ENCODE measurements at regions not wholly inside any gene's neighbourhood (a gene's known extent, or its start where the extent isn't known, plus 50 kb on each side); places are given as distances from the start of the nearest gene placed in this dataset.

- TF ChIP-seq FOXP2 (optimal IDR thresholded peaks at IDR 0.05; ENCODE audit: control extremely low read depth, extremely low read length, insufficient read depth) = no peak
- no peak for TF ChIP-seq POLR2AphosphoS5 (IDR thresholded peaks at IDR 0.05; ENCODE audit: borderline replicate concordance, low read depth, low read length)
- TF ChIP-seq EZH2 (IDR thresholded peaks at IDR 0.05) = no peak
- no peak overlapping the region for H3K9ac ChIP-seq (ENCODE audit: insufficient read length)
- H3K4me3 ChIP-seq = no peak overlapping the region
- H3K27ac ChIP-seq = no peak overlapping the region
- H3K36me3 ChIP-seq (ENCODE audit: insufficient read depth, low read length) = no peaks in the 10 kb centered on the region
- DNase-seq (ENCODE audit: low read depth, low spot score) = no peak
- no peaks in the 10 kb centered on the region for H3K9me3 ChIP-seq (ENCODE audit: low read depth, low read length)
These were observed 65.7 kb downstream of the SLITRK5 start for GRCh38 chr13:87736849-87737385.

- TF ChIP-seq FOXP2 (optimal IDR thresholded peaks at IDR 0.05; ENCODE audit: control extremely low read depth, extremely low read length, insufficient read depth) (no peak), POLR2AphosphoS5 (IDR thresholded peaks at IDR 0.05; ENCODE audit: borderline replicate concordance, low read depth, low read length) (no peak), EZH2 (IDR thresholded peaks at IDR 0.05) (no peak)
- H3K9ac ChIP-seq (ENCODE audit: insufficient read length) = no peak overlapping the region
- no peaks in the 10 kb centered on the region for H3K9me3 ChIP-seq (ENCODE audit: low read depth, low read length)
- DNase-seq (ENCODE audit: low read depth, low spot score) = no peak
- H3K27ac ChIP-seq = no peak overlapping the region
- no peak overlapping the region for H3K4me3 ChIP-seq
- no peaks in the 10 kb centered on the region for H3K36me3 ChIP-seq (ENCODE audit: insufficient read depth, low read length)
These were observed 82.9 kb downstream of the SLITRK5 start for GRCh38 chr13:87754097-87754496.

GRCh38 chr13:87769445-87769844 is 98.3 kb downstream of the SLITRK5 start:
- DNase-seq (ENCODE audit: low read depth, low spot score) = no peak
- H3K4me3 ChIP-seq = no peak overlapping the region
- H3K9me3 ChIP-seq (ENCODE audit: low read depth, low read length) = no peaks in the 10 kb centered on the region
- no peak overlapping the region for H3K9ac ChIP-seq (ENCODE audit: insufficient read length)
- no peak overlapping the region for H3K27ac ChIP-seq
- no peaks in the 10 kb centered on the region for H3K36me3 ChIP-seq (ENCODE audit: insufficient read depth, low read length)
- TF ChIP-seq POLR2AphosphoS5 (IDR thresholded peaks at IDR 0.05; ENCODE audit: borderline replicate concordance, low read depth, low read length) (no peak), EZH2 (IDR thresholded peaks at IDR 0.05) (no peak), FOXP2 (optimal IDR thresholded peaks at IDR 0.05; ENCODE audit: control extremely low read depth, extremely low read length, insufficient read depth) (no peak)

- no peak overlapping the region for H3K9ac ChIP-seq (ENCODE audit: insufficient read length)
- no peak for DNase-seq (ENCODE audit: low read depth, low spot score)
- no peaks in the 10 kb centered on the region for H3K36me3 ChIP-seq (ENCODE audit: insufficient read depth, low read length)
- H3K9me3 ChIP-seq (ENCODE audit: low read depth, low read length) = no peaks in the 10 kb centered on the region
- TF ChIP-seq FOXP2 (optimal IDR thresholded peaks at IDR 0.05; ENCODE audit: control extremely low read depth, extremely low read length, insufficient read depth) (no peak), EZH2 (IDR thresholded peaks at IDR 0.05) (no peak), POLR2AphosphoS5 (IDR thresholded peaks at IDR 0.05; ENCODE audit: borderline replicate concordance, low read depth, low read length) (no peak)
- H3K4me3 ChIP-seq = no peak overlapping the region
- H3K27ac ChIP-seq = no peak overlapping the region
These were observed 106.2 kb downstream of the SLITRK5 start for GRCh38 chr13:87777387-87777786.

- DNase-seq (ENCODE audit: low read depth, low spot score) = no peak
- Histone ChIP-seq H3K27ac (no peak overlapping the region), H3K9me3 (ENCODE audit: low read depth, low read length) (no peaks in the 10 kb centered on the region), H3K4me3 (no peak overlapping the region), H3K36me3 (ENCODE audit: insufficient read depth, low read length) (no peaks in the 10 kb centered on the region), H3K9ac (ENCODE audit: insufficient read length) (no peak overlapping the region)
- TF ChIP-seq EZH2 (IDR thresholded peaks at IDR 0.05) = no peak
- no peak for TF ChIP-seq FOXP2 (optimal IDR thresholded peaks at IDR 0.05; ENCODE audit: control extremely low read depth, extremely low read length, insufficient read depth)
- TF ChIP-seq POLR2AphosphoS5 (IDR thresholded peaks at IDR 0.05; ENCODE audit: borderline replicate concordance, low read depth, low read length) = no peak
These were observed 107.0 kb downstream of the SLITRK5 start for GRCh38 chr13:87778128-87778527.

- no peak overlapping the region for H3K9ac ChIP-seq (ENCODE audit: insufficient read length)
- no peak overlapping the region for H3K27ac ChIP-seq
- H3K36me3 ChIP-seq (ENCODE audit: insufficient read depth, low read length) = no peaks in the 10 kb centered on the region
- no peaks in the 10 kb centered on the region for H3K9me3 ChIP-seq (ENCODE audit: low read depth, low read length)
- TF ChIP-seq EZH2 (IDR thresholded peaks at IDR 0.05) (no peak), POLR2AphosphoS5 (IDR thresholded peaks at IDR 0.05; ENCODE audit: borderline replicate concordance, low read depth, low read length) (no peak), FOXP2 (optimal IDR thresholded peaks at IDR 0.05; ENCODE audit: control extremely low read depth, extremely low read length, insufficient read depth) (no peak)
- DNase-seq (ENCODE audit: low read depth, low spot score) = no peak
- H3K4me3 ChIP-seq = no peak overlapping the region
These were observed 108.3 kb downstream of the SLITRK5 start for GRCh38 chr13:87779426-87779825.

- no peak overlapping the region for H3K4me3 ChIP-seq
These were observed 112.2 kb downstream of the SLITRK5 start for GRCh38 chr13:87783366-87783765.

GRCh38 chr13:87788363-87788762 is 117.2 kb downstream of the SLITRK5 start:
- no peak for TF ChIP-seq FOXP2 (optimal IDR thresholded peaks at IDR 0.05; ENCODE audit: control extremely low read depth, extremely low read length, insufficient read depth)
- no peak for TF ChIP-seq POLR2AphosphoS5 (IDR thresholded peaks at IDR 0.05; ENCODE audit: borderline replicate concordance, low read depth, low read length)
- no peak for TF ChIP-seq EZH2 (IDR thresholded peaks at IDR 0.05)
- Histone ChIP-seq H3K9ac (ENCODE audit: insufficient read length) (no peak overlapping the region), H3K27ac (no peak overlapping the region), H3K4me3 (no peak overlapping the region), H3K36me3 (ENCODE audit: insufficient read depth, low read length) (no peaks in the 10 kb centered on the region), H3K9me3 (ENCODE audit: low read depth, low read length) (no peaks in the 10 kb centered on the region)
- DNase-seq (ENCODE audit: low read depth, low spot score) = no peak

More at GRCh38 chr13:87783366-87783765, 112.2 kb downstream of the SLITRK5 start:
- no peak for DNase-seq (ENCODE audit: low read depth, low spot score)
- no peaks in the 10 kb centered on the region for H3K9me3 ChIP-seq (ENCODE audit: low read depth, low read length)
- H3K27ac ChIP-seq = no peak overlapping the region
- no peak overlapping the region for H3K9ac ChIP-seq (ENCODE audit: insufficient read length)
- TF ChIP-seq EZH2 (IDR thresholded peaks at IDR 0.05) = no peak
- no peak for TF ChIP-seq FOXP2 (optimal IDR thresholded peaks at IDR 0.05; ENCODE audit: control extremely low read depth, extremely low read length, insufficient read depth)
- TF ChIP-seq POLR2AphosphoS5 (IDR thresholded peaks at IDR 0.05; ENCODE audit: borderline replicate concordance, low read depth, low read length) = no peak
- no peaks in the 10 kb centered on the region for H3K36me3 ChIP-seq (ENCODE audit: insufficient read depth, low read length)

GRCh38 chr13:87792878-87793277 is 121.7 kb downstream of the SLITRK5 start:
- no peak for TF ChIP-seq POLR2AphosphoS5 (IDR thresholded peaks at IDR 0.05; ENCODE audit: borderline replicate concordance, low read depth, low read length)
- no peak for TF ChIP-seq FOXP2 (optimal IDR thresholded peaks at IDR 0.05; ENCODE audit: control extremely low read depth, extremely low read length, insufficient read depth)
- TF ChIP-seq EZH2 (IDR thresholded peaks at IDR 0.05) = no peak
- Histone ChIP-seq H3K36me3 (ENCODE audit: insufficient read depth, low read length) (no peaks in the 10 kb centered on the region), H3K9ac (ENCODE audit: insufficient read length) (no peak overlapping the region), H3K9me3 (ENCODE audit: low read depth, low read length) (no peaks in the 10 kb centered on the region), H3K4me3 (no peak overlapping the region), H3K27ac (no peak overlapping the region)
- no peak for DNase-seq (ENCODE audit: low read depth, low spot score)
